ENCODE measurements at regions not wholly inside any gene's neighbourhood (a gene's known extent, or its start where the extent isn't known, plus 50 kb on each side); places are given as distances from the start of the nearest gene placed in this dataset.

GRCh38 chr9:28887188-28887884 is 1314.1 kb upstream of the C9orf72 start:
- H3K4me3 ChIP-seq (ENCODE audit: control insufficient read depth, low read depth, low read length) = no peak overlapping the region
- TF ChIP-seq CTCF (conservative IDR thresholded peaks at IDR 0.05; ENCODE audit: control insufficient read depth, insufficient read depth, low read depth, low read length) = no peak
- DNase-seq (ENCODE audit: low read depth) = no peak

DNA sequence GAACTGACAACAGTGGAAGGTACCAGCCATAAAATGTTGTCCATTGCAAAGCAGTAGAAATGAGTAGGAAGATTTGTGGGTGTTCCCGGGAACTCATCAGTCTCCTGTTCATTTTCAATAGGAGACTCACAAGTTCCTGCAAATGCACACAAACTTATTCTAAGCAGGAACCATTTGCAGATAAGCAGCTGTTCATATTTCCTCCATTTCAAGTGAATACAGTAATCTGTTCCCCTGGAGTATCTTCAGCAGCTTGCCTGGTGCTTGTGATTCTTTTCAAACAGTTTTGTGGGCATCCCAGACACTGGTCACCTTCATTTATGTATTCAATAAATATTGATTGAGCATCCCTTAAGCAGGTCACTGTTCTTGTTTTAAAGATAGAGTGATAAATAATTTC is 1315.5 kb upstream of the C9orf72 start:
- no peak for DNase-seq (ENCODE audit: low read depth)
- TF ChIP-seq CTCF (conservative IDR thresholded peaks at IDR 0.05; ENCODE audit: control insufficient read depth, insufficient read depth, low read depth, low read length) = no peak
- H3K4me3 ChIP-seq (ENCODE audit: control insufficient read depth, low read depth, low read length) = no peak overlapping the region

DNA sequence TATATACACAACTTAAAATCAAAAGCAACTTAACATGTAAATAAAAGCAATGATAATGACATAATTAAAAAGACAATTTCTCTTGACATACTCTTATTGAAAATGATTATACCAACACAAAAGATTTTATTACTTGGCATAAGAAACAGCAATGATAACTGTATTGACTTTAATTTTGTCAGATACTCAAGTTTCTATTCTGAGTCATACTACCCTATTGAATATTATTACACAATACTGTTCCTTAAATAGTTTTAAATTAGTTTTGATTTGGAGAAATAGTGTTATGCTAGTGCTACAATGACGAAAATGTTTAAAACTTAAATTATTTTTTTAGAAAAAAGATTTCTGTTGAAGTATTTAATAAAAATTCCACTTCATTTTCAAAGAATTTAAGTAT is 1319.3 kb upstream of the C9orf72 start:
- no peak overlapping the region for H3K4me3 ChIP-seq (ENCODE audit: control insufficient read depth, low read depth, low read length)
- no peak for TF ChIP-seq CTCF (conservative IDR thresholded peaks at IDR 0.05; ENCODE audit: control insufficient read depth, insufficient read depth, low read depth, low read length)

GRCh38 chr9:28899267-28899666 is 1326.0 kb upstream of the C9orf72 start:
- TF ChIP-seq CTCF (conservative IDR thresholded peaks at IDR 0.05; ENCODE audit: control insufficient read depth, insufficient read depth, low read depth, low read length) = no peak
- H3K4me3 ChIP-seq (ENCODE audit: control insufficient read depth, low read depth, low read length) = no peak overlapping the region
- no peak for DNase-seq (ENCODE audit: low read depth)

More for the DNA sequence above, 1319.3 kb upstream of the C9orf72 start:
- no peak for DNase-seq (ENCODE audit: low read depth)

GRCh38 chr9:28899926-28900325 is 1326.6 kb upstream of the C9orf72 start:
- no peak overlapping the region for H3K4me3 ChIP-seq (ENCODE audit: control insufficient read depth, low read depth, low read length)
- TF ChIP-seq CTCF (conservative IDR thresholded peaks at IDR 0.05; ENCODE audit: control insufficient read depth, insufficient read depth, low read depth, low read length) = no peak
- DNase-seq (ENCODE audit: low read depth) = no peak

DNA sequence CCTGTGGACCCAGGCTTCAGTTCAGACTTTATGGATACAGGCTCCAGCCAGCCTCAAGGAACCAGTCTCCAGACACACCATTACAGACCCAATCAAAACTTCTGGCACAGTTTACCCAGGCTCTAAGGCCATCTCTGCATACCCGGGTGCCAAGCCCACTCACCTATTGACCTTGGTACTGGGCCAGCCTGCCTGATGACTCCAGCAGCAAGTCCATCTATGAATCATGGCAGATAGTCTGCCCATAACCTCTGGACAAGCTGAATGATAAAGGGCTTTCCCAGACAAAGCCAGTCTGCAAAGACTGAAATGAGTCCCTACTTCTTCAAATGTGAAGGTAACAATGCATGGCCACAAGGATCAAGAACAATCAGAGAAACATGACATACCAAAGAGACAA is 1327.1 kb upstream of the C9orf72 start:
- no peak overlapping the region for H3K4me3 ChIP-seq (ENCODE audit: control insufficient read depth, low read depth, low read length)
- no peak for TF ChIP-seq CTCF (conservative IDR thresholded peaks at IDR 0.05; ENCODE audit: control insufficient read depth, insufficient read depth, low read depth, low read length)
- DNase-seq (ENCODE audit: low read depth) = no peak

- DNase-seq (ENCODE audit: low read depth) = no peak
- TF ChIP-seq CTCF (conservative IDR thresholded peaks at IDR 0.05; ENCODE audit: control insufficient read depth, insufficient read depth, low read depth, low read length) = no peak
- no peak overlapping the region for H3K4me3 ChIP-seq (ENCODE audit: control insufficient read depth, low read depth, low read length)
These were observed 1336.2 kb upstream of the C9orf72 start for GRCh38 chr9:28909526-28909925.
